Thymus (tissue), 11 donors: ENCODE measurements at regions not wholly inside any gene's neighbourhood (a gene's known extent, or its start where the extent isn't known, plus 50 kb on each side); places are given as distances from the start of the nearest gene placed in this dataset.

Experiments
- DNase-seq, 9 donors: peaks; one replicate each; pipeline ENCODE4 v3.0.0-alpha.2; 2013; ENCODE audit warnings: low spot score in 9 of 9, low read depth in 6 of 9, missing footprints in 1 of 9
- H3K27ac ChIP-seq, 2 donors: one replicate each; pipeline ENCODE4 v1.5.1; 2013; ENCODE audit warnings: control low read depth in 1 of 2, low read depth in 1 of 2, low read length in 1 of 2, mild to moderate bottlenecking in 1 of 2, moderate library complexity in 1 of 2
- H3K27me3 ChIP-seq, 2 donors: one replicate each; pipeline ENCODE4 v1.5.1; 2013; ENCODE audit warnings: low read length in 1 of 2; ENCODE audit not compliant: control insufficient read depth in 2 of 2, insufficient read depth in 1 of 2
- H3K36me3 ChIP-seq, 2 donors: one replicate each; pipeline ENCODE4 v1.5.1; 2013; ENCODE audit warnings: low read length in 1 of 2, mild to moderate bottlenecking in 1 of 2, moderate library complexity in 1 of 2; ENCODE audit not compliant: control insufficient read depth in 2 of 2, insufficient read depth in 2 of 2
- H3K4me1 ChIP-seq, 2 donors: one replicate each; pipeline ENCODE4 v1.5.1; 2013; ENCODE audit warnings: low read length in 2 of 2; ENCODE audit not compliant: control insufficient read depth in 2 of 2, insufficient read depth in 2 of 2
- H3K4me3 ChIP-seq, 2 donors: one replicate each; pipeline ENCODE4 v1.5.1; 2013; ENCODE audit warnings: low read length in 2 of 2, control low read depth in 1 of 2, mild to moderate bottlenecking in 1 of 2
- H3K9me3 ChIP-seq, 2 donors: one replicate each; pipeline ENCODE4 v1.5.1; 2013; ENCODE audit warnings: low read length in 1 of 2, mild to moderate bottlenecking in 1 of 2; ENCODE audit not compliant: control insufficient read depth in 2 of 2, insufficient read depth in 1 of 2
- WGBS: extraction: QIAGEN DNeasy Blood & Tissue Kit; methylation state at CpG from one replicate; pipeline ENCODE4 v1.1.7; 2013; 5-methylcytosine and 5-hydroxymethylcytosine counted together
- donor health status: healthy.

DNA sequence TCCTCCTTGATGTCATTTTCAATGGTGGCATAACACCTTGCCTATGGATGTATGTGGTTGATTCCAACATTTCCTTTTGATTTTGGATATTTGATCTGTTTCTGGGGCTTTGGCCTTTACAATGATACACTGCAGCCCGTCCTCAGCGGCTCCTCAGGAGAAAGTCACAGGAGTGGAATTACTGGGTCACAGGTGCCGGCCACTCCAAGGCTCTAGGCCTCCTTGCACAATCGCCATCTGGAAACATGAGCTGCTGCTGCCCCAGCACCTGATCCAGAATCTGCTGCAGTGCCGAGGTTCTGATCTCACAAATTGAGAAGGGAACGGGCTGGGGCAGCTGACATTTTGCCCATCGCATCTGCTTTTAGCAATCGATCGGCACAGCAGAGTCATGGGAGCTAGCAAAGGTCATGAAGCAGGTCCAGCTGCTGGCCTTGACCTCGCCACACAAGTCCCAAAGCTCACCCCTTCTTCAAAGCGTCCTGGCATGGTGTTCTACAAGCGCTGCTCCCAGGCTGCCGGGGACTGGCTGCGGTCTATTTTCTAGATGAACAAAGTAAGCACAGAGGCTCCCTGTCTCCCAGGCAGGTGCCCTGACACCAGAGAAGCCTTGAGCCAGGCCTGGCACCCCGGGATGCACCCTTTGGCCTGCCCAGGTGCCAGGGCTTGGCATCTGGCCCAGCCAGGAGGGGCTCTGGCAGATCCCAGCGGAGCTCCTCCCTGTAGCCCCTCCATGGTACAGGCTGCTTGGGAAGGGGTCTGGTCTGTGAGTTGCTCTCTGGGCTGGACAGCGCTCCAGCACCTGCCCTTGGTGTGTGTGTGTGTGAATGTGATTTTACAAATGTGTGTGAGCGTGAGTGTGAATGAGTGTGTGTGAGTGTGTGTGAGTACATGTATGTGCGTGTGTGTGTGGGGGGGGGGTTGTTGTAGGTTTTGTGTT, 201.8 kb downstream of the GLRX3 start:
- no peaks in the 10 kb centered on the region for H3K9me3 ChIP-seq
- H3K4me3 ChIP-seq = no peak overlapping the region
- no peak for DNase-seq
- no peaks in the 10 kb centered on the region for H3K4me1 ChIP-seq
- WGBS = 91% methylated on average over 19 of the region's 19 CpGs
- H3K36me3 ChIP-seq = no peaks in the 10 kb centered on the region
- H3K27me3 ChIP-seq = no peaks in the 10 kb centered on the region
- H3K27ac ChIP-seq = no peak overlapping the region

DNA sequence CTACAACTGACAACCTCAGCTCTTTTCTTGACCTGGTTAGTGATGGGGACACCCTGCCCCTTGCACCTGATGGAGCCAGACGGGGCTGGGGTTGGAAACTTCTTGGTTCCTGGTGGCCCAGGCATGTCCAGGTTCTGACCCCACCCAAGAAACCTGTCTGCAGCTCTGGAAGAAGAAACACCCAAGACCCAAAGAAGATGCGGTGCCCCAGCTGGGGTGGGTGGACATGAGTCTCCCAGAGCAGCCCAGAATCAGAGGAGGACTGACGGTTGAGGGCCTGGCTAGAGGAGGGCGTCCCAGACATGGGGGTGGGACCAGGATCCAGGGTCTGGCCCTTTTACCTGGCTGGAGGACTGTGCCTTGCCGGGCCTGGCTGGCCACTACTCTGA, 202.4 kb downstream of the GLRX3 start:
- no peak overlapping the region for H3K27ac ChIP-seq
- no peak overlapping the region for H3K4me3 ChIP-seq
- no peaks in the 10 kb centered on the region for H3K27me3 ChIP-seq
- no peaks in the 10 kb centered on the region for H3K9me3 ChIP-seq
- no peaks in the 10 kb centered on the region for H3K36me3 ChIP-seq
- DNase-seq = no peak
- H3K4me1 ChIP-seq = no peaks in the 10 kb centered on the region
- 93% methylated on average over 5 of the region's 5 CpGs for WGBS

DNA sequence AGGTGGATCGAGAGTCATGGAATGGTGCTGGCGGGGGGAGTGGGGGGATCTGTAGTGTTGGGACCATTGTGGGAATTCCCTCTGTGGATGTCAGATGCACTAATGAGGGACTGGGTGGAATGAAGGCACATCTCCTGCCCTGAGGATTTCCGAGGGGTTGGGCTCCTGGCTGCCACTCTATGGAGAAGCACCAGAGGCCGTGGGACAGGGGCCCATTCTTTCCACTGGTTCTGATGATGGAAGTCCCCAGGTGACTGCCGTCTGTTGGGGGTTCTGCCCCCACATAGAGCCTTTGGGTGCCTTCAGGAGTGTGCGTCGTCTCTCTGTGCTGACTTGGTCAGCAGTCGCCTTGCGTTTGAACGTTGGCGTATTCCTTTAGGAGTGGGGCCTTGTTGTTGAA, 202.9 kb downstream of the GLRX3 start:
- WGBS = 95% methylated on average over 11 of the region's 11 CpGs
- Histone ChIP-seq H3K27ac (no peak overlapping the region), H3K27me3 (no peaks in the 10 kb centered on the region), H3K36me3 (no peaks in the 10 kb centered on the region), H3K9me3 (no peaks in the 10 kb centered on the region), H3K4me1 (no peaks in the 10 kb centered on the region), H3K4me3 (no peak overlapping the region)
- no peak for DNase-seq

DNA sequence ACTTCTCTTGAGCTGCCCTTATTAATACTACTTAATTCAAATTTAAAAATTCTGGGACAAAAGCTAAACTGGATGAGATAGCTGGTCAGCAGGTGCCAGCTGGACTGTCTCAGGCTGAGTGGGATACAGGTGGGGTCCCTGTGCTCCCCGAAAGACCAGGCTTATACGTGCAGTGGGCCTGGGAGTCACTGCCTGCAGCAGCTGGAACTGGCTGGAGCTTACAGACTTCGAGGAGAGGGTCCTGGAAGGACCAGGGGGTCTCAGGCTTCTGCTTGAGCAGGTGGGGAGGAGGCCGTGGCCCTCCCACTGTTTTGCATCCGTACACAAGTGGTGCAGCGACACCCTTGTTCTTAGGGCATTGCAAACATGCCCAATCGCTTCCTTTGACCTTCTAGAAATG, 203.7 kb downstream of the GLRX3 start:
- H3K27ac ChIP-seq = no peak overlapping the region
- no peaks in the 10 kb centered on the region for H3K27me3 ChIP-seq
- no peak overlapping the region for H3K4me3 ChIP-seq
- H3K9me3 ChIP-seq = no peaks in the 10 kb centered on the region
- DNase-seq = no peak
- no peaks in the 10 kb centered on the region for H3K4me1 ChIP-seq
- 79% methylated on average over 7 of the region's 7 CpGs for WGBS
- H3K36me3 ChIP-seq = no peaks in the 10 kb centered on the region

DNA sequence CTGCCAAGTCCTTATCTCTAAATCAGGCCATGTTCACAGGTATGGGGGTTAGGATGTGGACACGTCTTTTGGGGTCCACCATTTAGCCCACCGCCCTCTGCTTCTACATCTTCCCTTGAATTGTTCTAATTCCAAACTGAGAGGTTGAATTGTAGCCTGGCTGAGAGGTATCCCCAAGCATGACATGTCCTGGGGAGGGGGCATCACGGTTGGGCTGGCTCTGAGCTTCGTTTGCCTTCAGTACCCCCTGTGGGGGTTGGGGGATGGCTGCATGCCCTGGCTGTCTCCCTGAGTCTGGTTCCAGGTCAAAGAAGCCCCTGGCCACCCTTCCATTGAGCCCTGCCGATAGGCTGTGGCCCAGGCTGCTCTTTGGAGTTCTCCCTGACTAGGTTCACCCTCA, 204.6 kb downstream of the GLRX3 start:
- Histone ChIP-seq H3K36me3 (no peaks in the 10 kb centered on the region), H3K4me3 (no peak overlapping the region), H3K4me1 (no peaks in the 10 kb centered on the region), H3K27ac (no peak overlapping the region), H3K9me3 (no peaks in the 10 kb centered on the region), H3K27me3 (no peaks in the 10 kb centered on the region)
- no peak for DNase-seq
- 68% methylated on average over 5 of the region's 5 CpGs for WGBS

DNA sequence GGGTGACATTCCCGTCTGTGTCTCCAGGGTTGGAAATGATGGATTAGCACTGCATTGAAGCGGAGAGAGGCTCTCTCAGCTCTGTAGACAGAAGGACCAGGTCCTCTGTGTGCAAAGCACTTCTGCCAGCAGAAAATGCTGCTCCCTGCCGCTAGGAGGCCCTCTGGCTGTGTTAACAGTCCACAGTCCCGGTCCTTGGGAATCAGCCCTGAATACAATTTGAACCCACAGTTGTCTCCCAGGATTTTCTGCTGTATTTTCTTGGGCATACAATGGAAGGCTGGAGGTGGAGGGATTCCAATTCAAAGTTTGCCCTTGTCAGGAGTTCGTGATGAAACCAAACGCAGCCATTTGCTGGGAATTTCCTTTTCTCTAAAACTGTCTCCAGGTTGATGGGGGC, 205.2 kb downstream of the GLRX3 start:
- Histone ChIP-seq H3K9me3 (no peaks in the 10 kb centered on the region), H3K4me3 (no peak overlapping the region), H3K36me3 (no peaks in the 10 kb centered on the region), H3K27ac (no peak overlapping the region), H3K27me3 (no peaks in the 10 kb centered on the region), H3K4me1 (no peaks in the 10 kb centered on the region)
- WGBS = 32% methylated on average over 6 of the region's 6 CpGs
- no peak for DNase-seq

DNA sequence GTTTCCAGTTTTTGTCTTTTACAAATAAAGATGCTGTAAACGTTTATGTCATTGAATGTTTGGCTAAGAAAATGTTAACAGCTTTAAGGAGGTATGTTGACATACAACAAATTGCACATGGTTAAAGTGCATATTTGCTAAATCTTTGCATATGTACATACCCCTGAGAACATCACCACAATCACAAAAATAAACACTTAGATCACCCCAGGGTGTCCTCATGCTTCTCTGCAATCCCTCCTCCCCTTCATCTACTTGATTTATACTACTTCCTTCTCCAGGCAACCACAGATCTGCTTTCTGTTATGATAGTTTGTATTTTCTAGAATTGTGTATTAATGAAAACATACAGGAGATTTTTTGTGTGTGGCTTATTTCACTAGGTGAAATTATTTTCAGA, 209.5 kb downstream of the GLRX3 start:
- Histone ChIP-seq H3K4me1 (no peaks in the 10 kb centered on the region), H3K9me3 (no peaks in the 10 kb centered on the region), H3K4me3 (no peak overlapping the region), H3K27me3 (no peaks in the 10 kb centered on the region), H3K36me3 (no peaks in the 10 kb centered on the region), H3K27ac (no peak overlapping the region)
- 65% methylated on average over 1 of the region's 1 CpG for WGBS
- no peak for DNase-seq

DNA sequence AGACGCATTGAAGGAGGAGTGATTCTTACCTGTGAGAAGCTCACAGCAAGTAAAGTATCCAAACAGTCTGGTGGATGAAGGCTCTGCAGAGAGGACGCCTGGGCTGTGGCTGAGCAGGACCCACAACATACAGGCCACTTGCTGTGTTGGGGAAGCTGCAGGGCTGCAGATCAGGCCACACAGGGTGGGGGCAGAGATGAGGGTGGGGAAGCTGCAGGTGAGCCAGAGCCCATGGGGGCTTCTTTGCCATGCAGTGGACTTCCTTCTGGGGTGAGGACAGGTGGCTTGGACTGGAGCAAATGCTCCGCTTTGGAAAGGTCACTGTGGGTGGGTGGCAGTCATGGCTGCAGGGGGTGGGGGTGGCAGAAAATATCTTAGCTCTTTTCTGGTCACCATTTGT, 214.8 kb downstream of the GLRX3 start:
- no peak for DNase-seq
- H3K4me3 ChIP-seq = no peak overlapping the region
- H3K27ac ChIP-seq = no peak overlapping the region
- 90% methylated on average over 3 of the region's 3 CpGs for WGBS
- H3K4me1 ChIP-seq = no peaks in the 10 kb centered on the region
- H3K36me3 ChIP-seq = no peaks in the 10 kb centered on the region
- H3K27me3 ChIP-seq = no peaks in the 10 kb centered on the region
- H3K9me3 ChIP-seq = no peaks in the 10 kb centered on the region

DNA sequence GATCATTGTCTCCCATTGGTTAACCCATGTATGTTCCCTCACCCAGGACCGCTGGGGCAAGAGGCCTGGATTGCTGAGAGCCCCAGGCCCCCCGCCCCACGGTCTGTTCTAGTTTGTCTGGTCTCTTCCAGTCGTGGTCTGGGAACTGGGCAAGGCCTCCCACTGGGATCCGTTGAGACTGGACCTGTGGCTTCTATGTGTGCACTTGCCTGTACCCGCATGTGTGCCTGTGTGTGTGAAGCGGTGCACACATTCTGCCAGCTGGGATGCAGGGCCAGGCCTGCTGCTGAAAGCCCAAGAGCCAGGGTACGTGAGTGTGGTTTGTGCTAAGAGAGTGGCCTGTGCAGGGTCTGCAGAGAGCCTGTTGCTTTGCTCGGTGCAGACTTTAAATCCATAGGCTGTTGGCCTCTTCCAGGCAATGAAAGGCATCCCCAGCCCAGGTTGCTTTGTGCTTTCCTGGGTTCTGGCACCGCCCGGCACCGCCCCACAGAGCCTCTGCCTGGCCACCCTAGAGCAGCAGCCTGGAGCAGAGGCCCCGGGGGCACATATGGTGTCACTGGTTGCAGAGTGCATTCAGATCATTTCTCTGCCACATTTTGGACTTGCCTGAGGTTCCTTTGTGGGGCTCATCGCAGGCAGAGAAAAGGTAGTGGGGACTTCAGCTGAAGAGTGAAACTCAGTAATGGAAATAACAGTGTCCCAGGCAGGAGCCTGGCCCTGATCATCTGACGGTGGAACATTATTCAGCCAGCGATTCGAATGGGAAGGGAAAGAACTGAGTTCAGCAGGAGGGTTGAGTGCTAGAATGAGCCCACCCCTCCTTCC, 215.5 kb downstream of the GLRX3 start:
- no peak for DNase-seq
- Histone ChIP-seq H3K36me3 (no peaks in the 10 kb centered on the region), H3K9me3 (no peaks in the 10 kb centered on the region), H3K27me3 (no peaks in the 10 kb centered on the region), H3K27ac (no peak overlapping the region), H3K4me1 (no peaks in the 10 kb centered on the region), H3K4me3 (no peak overlapping the region)
- 92% methylated on average over 17 of the region's 17 CpGs for WGBS
